ENCODE measurements at regions not wholly inside any gene's neighbourhood (a gene's known extent, or its start where the extent isn't known, plus 50 kb on each side); places are given as distances from the start of the nearest gene placed in this dataset.

GRCh38 chr9:119435076-119435475, 65.8 kb upstream of the BRINP1 start:
- Histone ChIP-seq H3K27me3 (ENCODE audit: control insufficient read depth, insufficient read depth, low read length) (no peaks in the 10 kb centered on the region), H3K4me1 (ENCODE audit: control insufficient read depth, insufficient read depth, low read length) (no peaks in the 10 kb centered on the region), H3K27ac (ENCODE audit: low read length) (no peak overlapping the region), H3K36me3 (ENCODE audit: control insufficient read depth, insufficient read depth, low read length) (no peaks in the 10 kb centered on the region), H3K4me3 (ENCODE audit: low read depth in 2 of 2, low read length in 2 of 2) (no peak overlapping the region), H3K9me3 (ENCODE audit: control insufficient read depth, insufficient read depth, low read depth, low read length) (no peaks in the 10 kb centered on the region)
- DNase-seq (ENCODE audit: low read depth, low spot score) (no peak), ATAC-seq (no peak)
- CTCF ChIA-PET: no interaction called here
- intact Hi-C loops (cut with micrococcal nuclease; ENCODE audit: unreplicated experiment): no loop called here
- POLR2A ChIA-PET: no interaction called here
- TF ChIP-seq POLR2AphosphoS5 (IDR thresholded peaks at IDR 0.05; ENCODE audit: low read depth, low read length) (no peak), TCF7L2 (IDR thresholded peaks at IDR 0.05; ENCODE audit: low read depth, low read length) (no peak), SIN3A (IDR thresholded peaks at IDR 0.05; ENCODE audit: borderline replicate concordance, insufficient read depth, low read depth, low read length) (no peak), CTCF (IDR thresholded peaks at IDR 0.05) (no peak), REST (IDR thresholded peaks at IDR 0.05; ENCODE audit: insufficient read depth in 1 of 2, low read depth in 2 of 2, low read length in 1 of 2) (no peak)
- no TSS peak for BruUV-seq (replicated peaks)
- in situ Hi-C loops (cut with HindIII; ENCODE audit: low pct_unique_long_range_greater_than_20kb, low sequenced_read_pairs): no loop called here

GRCh38 chr9:119432428-119432827, 63.2 kb upstream of the BRINP1 start:
- no peaks in the 10 kb centered on the region for H3K9me3 ChIP-seq (ENCODE audit: control insufficient read depth, insufficient read depth, low read depth, low read length)
- H3K27ac ChIP-seq (ENCODE audit: low read length): no peak overlapping the region
- TF ChIP-seq POLR2AphosphoS5 (IDR thresholded peaks at IDR 0.05; ENCODE audit: low read depth, low read length): no peak
- TF ChIP-seq SIN3A (IDR thresholded peaks at IDR 0.05; ENCODE audit: borderline replicate concordance, insufficient read depth, low read depth, low read length): no peak
- intact Hi-C loops (cut with micrococcal nuclease; ENCODE audit: unreplicated experiment) (no loop called here), in situ Hi-C loops (cut with HindIII; ENCODE audit: low pct_unique_long_range_greater_than_20kb, low sequenced_read_pairs) (no loop called here)
- H3K36me3 ChIP-seq (ENCODE audit: control insufficient read depth, insufficient read depth, low read length): no peaks in the 10 kb centered on the region
- no peak overlapping the region for H3K4me3 ChIP-seq (ENCODE audit: low read depth in 2 of 2, low read length in 2 of 2)
- DNase-seq (ENCODE audit: low read depth, low spot score) (no peak), ATAC-seq (no peak)
- no TSS peak for BruUV-seq (replicated peaks)
- ChIA-PET POLR2A (no interaction called here), CTCF (no interaction called here)
- H3K27me3 ChIP-seq (ENCODE audit: control insufficient read depth, insufficient read depth, low read length): no peaks in the 10 kb centered on the region
- H3K4me1 ChIP-seq (ENCODE audit: control insufficient read depth, insufficient read depth, low read length): no peaks in the 10 kb centered on the region

GRCh38 chr9:119429302-119429701, 60.1 kb upstream of the BRINP1 start:
- no peak for ATAC-seq
- Histone ChIP-seq H3K4me1 (ENCODE audit: control insufficient read depth, insufficient read depth, low read length) (no peaks in the 10 kb centered on the region), H3K27ac (ENCODE audit: low read length) (no peak overlapping the region), H3K36me3 (ENCODE audit: control insufficient read depth, insufficient read depth, low read length) (no peaks in the 10 kb centered on the region), H3K27me3 (ENCODE audit: control insufficient read depth, insufficient read depth, low read length) (no peaks in the 10 kb centered on the region), H3K4me3 (ENCODE audit: low read depth in 2 of 2, low read length in 2 of 2) (no peak overlapping the region), H3K9me3 (ENCODE audit: control insufficient read depth, insufficient read depth, low read depth, low read length) (no peaks in the 10 kb centered on the region)
- in situ Hi-C loops (cut with HindIII; ENCODE audit: low pct_unique_long_range_greater_than_20kb, low sequenced_read_pairs) (no loop called here), intact Hi-C loops (cut with micrococcal nuclease; ENCODE audit: unreplicated experiment) (no loop called here)
- POLR2A ChIA-PET: no interaction called here
- CTCF ChIA-PET: no interaction called here
- TF ChIP-seq REST (IDR thresholded peaks at IDR 0.05; ENCODE audit: insufficient read depth in 1 of 2, low read depth in 2 of 2, low read length in 1 of 2): no peak
- no peak for TF ChIP-seq TCF7L2 (IDR thresholded peaks at IDR 0.05; ENCODE audit: low read depth, low read length)
- TF ChIP-seq CTCF (IDR thresholded peaks at IDR 0.05): no peak
- no peak for DNase-seq (ENCODE audit: low read depth, low spot score)
- BruUV-seq (replicated peaks): no TSS peak
